ENCODE measurements at regions not wholly inside any gene's neighbourhood (a gene's known extent, or its start where the extent isn't known, plus 50 kb on each side); places are given as distances from the start of the nearest gene placed in this dataset.

DNA sequence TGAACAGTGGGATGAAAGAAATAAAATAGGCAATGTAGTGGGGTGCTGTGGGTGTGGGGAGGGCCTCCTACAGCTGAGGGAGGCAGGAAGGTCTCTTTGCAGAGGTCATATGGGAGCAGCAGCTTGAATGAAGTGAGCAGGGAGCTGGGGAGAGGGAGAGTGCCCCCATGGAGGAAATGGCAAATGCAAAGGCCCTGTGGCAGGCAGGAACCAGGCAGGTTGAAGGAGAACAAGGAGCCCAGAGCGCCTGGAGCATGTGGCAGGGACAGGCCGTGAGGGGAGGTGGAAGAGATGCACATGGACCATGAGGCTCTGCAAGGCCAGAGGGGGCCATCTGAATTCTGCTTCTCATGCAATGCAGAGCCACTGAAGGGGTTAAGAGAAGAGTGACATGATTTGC is 191.8 kb downstream of the URI1 start:
- no peak overlapping the region for H3K4me3 Mint-ChIP-seq
- peaks cover 17% of the 10 kb centered on the region for H3K4me1 Mint-ChIP-seq
- no peak for DNase-seq (ENCODE audit: low spot score in 2 of 2, unreplicated experiment in 2 of 2)
- TF ChIP-seq, protein P1, sequence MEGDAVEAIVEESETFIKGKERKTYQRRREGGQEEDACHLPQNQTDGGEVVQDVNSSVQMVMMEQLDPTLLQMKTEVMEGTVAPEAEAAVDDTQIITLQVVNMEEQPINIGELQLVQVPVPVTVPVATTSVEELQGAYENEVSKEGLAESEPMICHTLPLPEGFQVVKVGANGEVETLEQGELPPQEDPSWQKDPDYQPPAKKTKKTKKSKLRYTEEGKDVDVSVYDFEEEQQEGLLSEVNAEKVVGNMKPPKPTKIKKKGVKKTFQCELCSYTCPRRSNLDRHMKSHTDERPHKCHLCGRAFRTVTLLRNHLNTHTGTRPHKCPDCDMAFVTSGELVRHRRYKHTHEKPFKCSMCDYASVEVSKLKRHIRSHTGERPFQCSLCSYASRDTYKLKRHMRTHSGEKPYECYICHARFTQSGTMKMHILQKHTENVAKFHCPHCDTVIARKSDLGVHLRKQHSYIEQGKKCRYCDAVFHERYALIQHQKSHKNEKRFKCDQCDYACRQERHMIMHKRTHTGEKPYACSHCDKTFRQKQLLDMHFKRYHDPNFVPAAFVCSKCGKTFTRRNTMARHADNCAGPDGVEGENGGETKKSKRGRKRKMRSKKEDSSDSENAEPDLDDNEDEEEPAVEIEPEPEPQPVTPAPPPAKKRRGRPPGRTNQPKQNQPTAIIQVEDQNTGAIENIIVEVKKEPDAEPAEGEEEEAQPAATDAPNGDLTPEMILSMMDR (IDR thresholded peaks at IDR 0.05; ENCODE audit: unreplicated experiment): no peak
- no peaks in the 10 kb centered on the region for H3K27me3 Mint-ChIP-seq (ENCODE audit: low read depth)
- no peaks in the 10 kb centered on the region for H3K36me3 Mint-ChIP-seq
- no peaks in the 10 kb centered on the region for H3K9me3 Mint-ChIP-seq
- H3K27ac Mint-ChIP-seq: no peak overlapping the region

DNA sequence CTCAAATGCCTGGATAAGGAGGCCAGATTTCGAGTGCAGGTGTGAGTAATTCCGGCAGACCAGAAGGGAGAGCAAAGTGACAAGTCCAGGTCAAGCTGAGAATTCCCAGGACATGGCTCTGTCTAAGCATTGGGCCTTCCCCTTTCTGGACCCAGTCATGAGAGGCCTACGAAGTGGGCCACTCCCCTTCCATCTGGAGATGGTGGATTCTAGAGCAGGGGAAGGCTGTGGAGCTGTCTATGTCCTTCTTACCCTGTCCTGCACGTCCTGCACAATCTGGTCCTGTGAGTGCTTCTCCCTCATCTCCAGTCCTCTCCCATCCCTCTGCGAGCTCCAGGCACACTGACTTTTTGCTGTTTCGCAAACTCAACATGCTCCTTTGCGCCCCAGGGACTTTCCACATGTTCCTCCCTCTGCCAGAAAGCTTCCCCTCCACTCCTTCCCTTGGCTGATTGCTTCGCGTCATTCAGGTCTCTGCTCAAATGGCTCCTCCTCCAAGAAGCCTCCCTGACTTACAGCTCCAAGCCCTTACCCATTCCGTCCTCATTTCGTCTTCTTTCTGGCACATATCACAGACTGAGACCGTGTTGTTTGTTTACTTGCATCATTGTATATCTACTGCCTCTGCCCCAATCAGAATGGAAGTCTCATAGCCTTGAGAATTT is 193.2 kb downstream of the URI1 start:
- DNase-seq (ENCODE audit: low spot score in 2 of 2, unreplicated experiment in 2 of 2): no peak
- Mint-ChIP-seq H3K4me3 (no peak overlapping the region), H3K4me1 (peaks cover 17% of the 10 kb centered on the region), H3K27me3 (ENCODE audit: low read depth) (no peaks in the 10 kb centered on the region), H3K36me3 (no peaks in the 10 kb centered on the region), H3K9me3 (no peaks in the 10 kb centered on the region), H3K27ac (no peak overlapping the region)
- TF ChIP-seq, protein P1 (IDR thresholded peaks at IDR 0.05; ENCODE audit: unreplicated experiment): no peak

DNA sequence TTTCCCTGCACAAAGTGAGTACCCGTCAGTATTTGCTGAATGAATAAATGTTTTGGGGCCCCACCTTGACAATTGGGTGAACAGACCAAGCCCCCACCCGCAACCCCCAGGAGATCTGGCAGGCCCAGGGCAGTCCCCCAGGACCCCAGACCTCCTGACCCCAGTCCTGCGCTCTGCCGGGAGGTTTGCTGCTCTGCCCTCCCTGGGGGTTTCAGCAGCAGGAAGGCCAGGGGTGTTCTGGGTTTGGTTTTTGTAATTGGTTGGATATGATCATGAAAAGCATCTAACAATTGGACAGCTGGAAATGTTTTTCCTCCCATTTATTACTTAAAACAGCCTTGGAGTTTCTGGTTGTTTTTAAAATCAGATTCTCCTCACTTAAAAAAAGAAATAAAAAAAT is 193.8 kb downstream of the URI1 start:
- Mint-ChIP-seq H3K4me3 (no peak overlapping the region), H3K4me1 (peaks cover 17% of the 10 kb centered on the region), H3K27me3 (ENCODE audit: low read depth) (no peaks in the 10 kb centered on the region), H3K9me3 (no peaks in the 10 kb centered on the region), H3K27ac (no peak overlapping the region), H3K36me3 (no peaks in the 10 kb centered on the region)
- DNase-seq (ENCODE audit: low spot score in 2 of 2, unreplicated experiment in 2 of 2): no peak
- TF ChIP-seq, protein P1 (IDR thresholded peaks at IDR 0.05; ENCODE audit: unreplicated experiment): no peak

DNA sequence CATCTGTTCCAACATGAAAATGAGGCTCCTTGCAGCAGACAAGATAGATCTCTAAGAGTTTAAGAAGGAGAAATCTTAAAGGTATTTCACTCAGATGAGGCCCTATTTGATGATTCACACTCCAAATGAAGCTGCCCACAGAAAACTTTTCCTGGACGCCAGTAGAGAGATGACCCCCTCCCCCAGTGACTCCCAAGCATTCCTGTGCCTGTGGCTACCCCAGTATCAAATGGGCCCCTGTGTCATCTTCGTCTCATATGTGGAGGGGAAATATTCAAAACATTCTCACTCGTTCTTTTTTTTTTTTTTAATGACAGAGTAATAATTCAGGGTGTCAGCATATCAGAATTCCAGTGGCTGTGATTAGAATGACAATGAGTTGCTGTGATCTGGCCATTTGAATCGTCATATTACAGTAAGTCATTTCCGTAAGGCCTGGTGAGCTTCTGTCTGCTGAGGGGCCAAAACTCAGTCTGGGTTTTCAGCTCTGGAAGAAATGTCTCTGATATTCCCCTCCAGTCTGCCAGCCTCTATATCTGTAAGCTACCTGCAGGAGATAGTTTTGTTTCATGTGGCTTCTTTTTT is 194.7 kb downstream of the URI1 start:
- Mint-ChIP-seq H3K9me3 (no peaks in the 10 kb centered on the region), H3K27me3 (ENCODE audit: low read depth) (no peaks in the 10 kb centered on the region), H3K27ac (peak overlapping the region; percentile 79), H3K4me1 (peaks cover 17% of the 10 kb centered on the region), H3K36me3 (no peaks in the 10 kb centered on the region), H3K4me3 (no peak overlapping the region)
- TF ChIP-seq, protein P1 (IDR thresholded peaks at IDR 0.05; ENCODE audit: unreplicated experiment): no peak
- no peak for DNase-seq (ENCODE audit: low spot score in 2 of 2, unreplicated experiment in 2 of 2)

DNA sequence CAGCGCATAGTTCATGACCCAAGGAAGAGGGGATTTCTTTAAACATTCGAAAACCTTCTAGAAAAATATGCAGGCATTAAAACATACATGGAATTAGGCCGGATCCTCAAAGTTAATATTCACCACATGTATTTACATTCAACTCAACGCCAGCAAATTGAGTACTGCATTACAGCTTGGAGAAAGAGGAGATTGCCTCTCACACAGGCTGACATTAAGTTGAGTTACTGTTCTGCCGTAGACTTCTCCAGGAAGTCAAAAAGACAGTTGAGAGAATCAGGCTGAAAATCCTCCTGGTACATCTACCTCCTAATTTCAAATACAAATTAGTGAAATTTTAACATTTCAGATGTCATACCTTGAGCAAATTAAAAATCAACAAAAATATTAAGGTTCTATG is 195.7 kb downstream of the URI1 start:
- Mint-ChIP-seq H3K27ac (no peak overlapping the region), H3K27me3 (ENCODE audit: low read depth) (no peaks in the 10 kb centered on the region), H3K4me3 (no peak overlapping the region), H3K9me3 (no peaks in the 10 kb centered on the region), H3K4me1 (peaks cover 17% of the 10 kb centered on the region), H3K36me3 (no peaks in the 10 kb centered on the region)
- TF ChIP-seq, protein P1 (IDR thresholded peaks at IDR 0.05; ENCODE audit: unreplicated experiment): no peak
- no peak for DNase-seq (ENCODE audit: low spot score in 2 of 2, unreplicated experiment in 2 of 2)

Data from mesothelial cell of epicardium (in vitro differentiated cells).